ENCODE measurements at regions not wholly inside any gene's neighbourhood (a gene's known extent, or its start where the extent isn't known, plus 50 kb on each side); places are given as distances from the start of the nearest gene placed in this dataset.

- intact Hi-C loops (cut with micrococcal nuclease), result no loop called here
Measured at GRCh38 chr3:72412340-72412956, 435.8 kb downstream of the SHQ1 start.

GRCh38 chr3:72411843-72412242 lies 436.4 kb downstream of the SHQ1 start:
- intact Hi-C loops (cut with micrococcal nuclease), result no loop called here

- intact Hi-C loops (cut with micrococcal nuclease), result no loop called here
Measured at GRCh38 chr3:72411126-72411525, 437.1 kb downstream of the SHQ1 start.

DNA sequence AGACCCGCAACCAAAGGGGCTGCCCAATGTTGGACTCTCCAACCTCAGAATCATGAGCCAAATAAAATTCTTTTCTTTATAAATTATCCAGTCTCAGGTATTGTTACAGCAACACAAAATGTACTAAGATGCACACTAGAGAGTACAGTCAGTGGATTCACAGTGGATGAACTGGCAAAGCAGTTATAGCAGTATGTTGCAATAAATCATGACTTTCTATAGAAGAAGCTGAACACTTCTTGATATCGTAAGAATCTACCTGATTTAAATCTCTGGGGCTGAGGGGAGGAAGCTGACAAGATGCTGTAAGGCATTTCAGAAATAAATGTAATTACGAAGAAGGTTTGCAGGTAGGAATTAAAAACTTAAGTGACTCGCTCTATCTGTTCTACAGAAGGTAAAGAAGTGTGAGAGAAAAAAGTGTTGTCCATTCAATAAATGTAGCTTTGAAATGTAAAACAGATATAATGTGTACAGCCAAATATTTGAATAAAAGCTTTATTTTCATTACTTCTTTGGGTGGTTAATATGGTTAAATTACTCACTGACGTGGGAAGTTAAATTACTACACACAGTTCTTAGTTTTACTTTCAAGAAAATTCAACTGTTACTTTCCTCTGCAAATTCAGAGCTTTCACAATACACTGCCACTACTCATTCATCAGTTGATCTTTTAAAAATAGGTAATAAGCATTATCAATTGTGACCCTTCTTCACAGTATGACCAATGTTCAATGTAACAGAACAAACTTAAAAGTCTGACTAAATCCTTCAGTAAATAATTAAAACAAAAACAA lies 439.1 kb downstream of the SHQ1 start:
- intact Hi-C loops (cut with micrococcal nuclease), result no loop called here

- intact Hi-C loops (cut with micrococcal nuclease), result no loop called here
Measured at GRCh38 chr3:72407766-72408165, 440.5 kb downstream of the SHQ1 start.

DNA sequence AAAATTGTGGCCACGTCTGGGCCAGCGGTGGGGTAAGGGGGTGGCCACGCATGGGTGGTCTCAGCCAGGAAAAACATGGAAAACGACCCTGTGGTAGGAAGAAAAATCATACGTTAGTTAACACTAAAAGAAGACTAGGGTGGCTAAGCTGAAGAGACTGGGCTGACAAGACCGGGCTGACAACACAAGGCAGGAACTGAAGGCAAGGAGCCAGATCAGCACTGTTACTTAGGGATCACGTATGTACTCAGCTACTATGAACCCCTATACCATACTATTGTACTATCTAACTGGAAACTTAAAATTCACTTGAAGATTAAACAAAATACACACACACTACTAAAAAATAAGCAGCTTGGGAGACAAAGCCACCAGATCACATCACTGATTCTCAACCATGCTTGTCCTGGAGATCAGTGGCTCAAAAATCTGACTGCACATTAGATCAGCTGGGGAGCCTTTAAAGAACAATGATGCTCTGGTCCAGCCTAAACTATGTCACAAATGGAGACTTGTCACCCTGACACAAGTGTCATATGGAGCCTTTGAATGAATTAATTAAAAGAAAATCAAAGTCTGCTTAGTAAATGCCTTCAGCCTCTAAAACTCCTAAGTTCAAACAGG lies 442.2 kb downstream of the SHQ1 start:
- intact Hi-C loops (cut with micrococcal nuclease), result no loop called here

- intact Hi-C loops (cut with micrococcal nuclease), result no loop called here
Measured at GRCh38 chr3:72401005-72401545, 447.2 kb downstream of the SHQ1 start.

DNA sequence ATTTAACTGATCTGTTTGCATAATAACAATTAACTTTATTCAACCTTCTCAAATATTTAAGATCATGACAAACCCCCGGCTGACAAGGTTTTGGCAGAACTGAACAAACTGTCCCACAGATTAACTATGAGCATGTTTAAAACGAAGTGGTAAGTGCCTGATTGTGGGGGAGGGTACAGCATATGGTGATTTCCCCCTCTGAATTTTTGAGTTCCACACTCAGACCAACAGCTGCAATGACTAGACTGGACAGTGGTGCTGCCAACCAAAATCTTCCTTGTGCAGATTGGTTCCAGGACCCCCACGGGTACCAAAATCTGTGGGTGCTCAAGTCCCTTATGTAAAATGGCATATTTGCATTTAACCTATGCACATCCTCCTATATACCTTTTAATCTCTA lies 449.5 kb downstream of the SHQ1 start:
- intact Hi-C loops (cut with micrococcal nuclease), result no loop called here

GRCh38 chr3:72397586-72397985 lies 450.7 kb downstream of the SHQ1 start:
- intact Hi-C loops (cut with micrococcal nuclease), result no loop called here

DNA sequence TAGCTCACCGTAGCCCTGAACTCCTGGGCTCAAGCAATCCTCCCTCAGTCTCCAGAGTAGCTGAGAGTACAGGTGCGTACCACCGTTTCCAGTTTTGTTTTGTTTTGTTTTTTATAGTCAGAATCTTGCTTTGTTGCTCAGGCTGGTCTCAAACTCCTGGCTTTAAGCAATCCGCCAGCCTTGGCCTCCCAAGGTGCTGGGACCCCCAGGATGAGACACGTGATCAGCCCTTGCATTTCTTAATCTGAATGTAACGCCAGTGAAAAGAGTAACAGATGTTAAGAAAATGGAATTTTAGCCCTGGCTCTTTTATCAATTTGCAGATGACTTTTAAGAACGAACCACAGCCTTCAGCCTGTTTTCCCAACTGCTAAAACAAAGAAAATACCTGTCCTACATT lies 451.3 kb downstream of the SHQ1 start:
- intact Hi-C loops (cut with micrococcal nuclease), result no loop called here

GRCh38 chr3:72395776-72396311 lies 452.4 kb downstream of the SHQ1 start:
- intact Hi-C loops (cut with micrococcal nuclease), result no loop called here

GRCh38 chr3:72393455-72393854 lies 454.8 kb downstream of the SHQ1 start:
- intact Hi-C loops (cut with micrococcal nuclease), result no loop called here

- intact Hi-C loops (cut with micrococcal nuclease), result no loop called here
Measured at GRCh38 chr3:72391659-72392058, 456.6 kb downstream of the SHQ1 start.

- intact Hi-C loops (cut with micrococcal nuclease), result no loop called here
Measured at GRCh38 chr3:72390841-72391240, 457.4 kb downstream of the SHQ1 start.

DNA sequence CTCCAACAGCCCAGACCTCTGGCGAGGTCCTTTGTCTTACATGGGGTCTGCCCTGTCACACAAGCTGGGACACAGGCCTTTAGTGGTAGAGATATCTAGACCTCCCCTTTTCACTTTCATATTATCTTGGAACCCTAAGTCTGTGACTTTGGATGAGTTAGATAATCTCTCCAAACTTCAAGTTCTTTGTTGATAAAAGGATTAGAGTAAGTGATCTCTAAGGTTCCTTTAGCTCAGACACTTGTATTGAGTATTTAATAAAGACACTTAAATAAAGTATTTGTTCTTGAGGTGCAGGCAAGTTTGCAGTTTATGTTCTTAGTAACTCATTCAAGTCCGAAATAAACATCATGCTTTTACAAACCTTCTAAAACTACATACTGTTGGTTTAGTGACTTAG lies 459.6 kb downstream of the SHQ1 start:
- intact Hi-C loops (cut with micrococcal nuclease), result no loop called here

DNA sequence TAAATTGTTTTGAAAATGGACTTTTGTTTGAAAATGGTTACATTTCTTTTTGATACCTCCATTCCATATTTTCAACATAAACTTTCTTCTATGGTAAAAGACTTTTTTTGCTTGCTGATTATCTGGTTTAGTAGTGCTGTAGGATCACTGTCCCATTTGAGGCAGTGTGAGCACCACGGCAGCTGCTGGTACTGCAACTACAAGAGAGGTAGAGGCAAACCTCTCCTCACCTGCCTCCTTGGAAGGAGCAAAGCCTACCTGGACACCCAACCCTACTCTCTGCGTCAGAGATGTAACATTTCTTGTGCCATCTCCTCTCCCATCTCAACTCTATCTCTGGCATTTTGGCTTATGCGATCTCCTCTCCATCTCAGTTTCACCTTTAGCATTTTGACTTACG lies 460.1 kb downstream of the SHQ1 start:
- intact Hi-C loops (cut with micrococcal nuclease), result no loop called here

DNA sequence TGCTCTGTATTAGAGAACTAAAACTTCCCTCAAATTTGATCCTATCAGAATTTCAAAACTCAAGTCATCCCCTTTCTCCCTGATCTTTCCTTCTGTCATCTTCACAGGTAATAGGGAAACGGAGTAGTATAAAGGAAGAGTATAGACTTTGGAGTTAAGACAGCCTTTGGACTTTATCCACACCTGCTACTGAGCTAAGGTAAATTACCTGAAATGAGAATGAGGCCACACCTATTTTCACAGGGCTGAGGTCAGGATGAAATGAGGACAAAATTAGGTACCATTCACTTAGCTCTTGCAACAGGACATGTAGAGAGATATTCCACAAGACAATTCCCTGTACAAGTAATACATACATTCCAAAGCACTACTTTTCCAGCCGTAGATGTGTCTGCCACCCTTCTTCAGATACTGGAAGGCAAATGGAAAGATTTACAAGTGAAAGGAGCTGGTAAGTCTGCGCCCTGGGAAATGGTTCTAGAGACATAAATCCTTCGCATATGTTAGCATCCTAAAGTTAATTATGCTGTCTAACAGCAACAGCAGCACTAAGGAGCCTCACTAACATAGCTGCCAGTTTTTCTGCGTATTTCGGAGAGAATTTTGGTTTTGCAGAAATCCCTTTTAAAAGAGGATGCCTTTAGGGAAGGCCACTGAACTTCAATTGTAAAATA lies 461.8 kb downstream of the SHQ1 start:
- intact Hi-C loops (cut with micrococcal nuclease), result no loop called here

GRCh38 chr3:72385167-72385566 lies 463.1 kb downstream of the SHQ1 start:
- intact Hi-C loops (cut with micrococcal nuclease), result no loop called here

GRCh38 chr3:72384602-72385001 lies 463.6 kb downstream of the SHQ1 start:
- intact Hi-C loops (cut with micrococcal nuclease), result no loop called here

DNA sequence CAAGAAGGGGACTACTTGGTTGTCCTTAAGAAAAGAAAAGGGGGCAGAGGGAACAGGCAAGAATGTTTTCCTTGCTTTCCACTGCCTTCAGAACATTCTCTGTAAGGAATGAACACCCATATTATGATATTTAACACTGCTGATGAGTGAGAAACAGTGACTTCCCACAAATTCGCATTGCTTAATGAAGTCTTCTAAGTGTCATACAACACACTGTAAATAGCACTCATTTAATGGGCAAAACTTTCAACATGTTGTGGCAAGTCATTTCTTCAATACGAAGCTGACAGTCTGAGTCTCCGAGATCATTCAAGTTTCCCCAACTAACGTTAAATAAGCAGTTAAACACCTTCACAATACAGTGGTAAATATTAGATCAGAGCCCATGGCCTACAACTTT lies 464.4 kb downstream of the SHQ1 start:
- intact Hi-C loops (cut with micrococcal nuclease), result no loop called here

GRCh38 chr3:72383230-72383629 lies 465.0 kb downstream of the SHQ1 start:
- intact Hi-C loops (cut with micrococcal nuclease), result no loop called here

DNA sequence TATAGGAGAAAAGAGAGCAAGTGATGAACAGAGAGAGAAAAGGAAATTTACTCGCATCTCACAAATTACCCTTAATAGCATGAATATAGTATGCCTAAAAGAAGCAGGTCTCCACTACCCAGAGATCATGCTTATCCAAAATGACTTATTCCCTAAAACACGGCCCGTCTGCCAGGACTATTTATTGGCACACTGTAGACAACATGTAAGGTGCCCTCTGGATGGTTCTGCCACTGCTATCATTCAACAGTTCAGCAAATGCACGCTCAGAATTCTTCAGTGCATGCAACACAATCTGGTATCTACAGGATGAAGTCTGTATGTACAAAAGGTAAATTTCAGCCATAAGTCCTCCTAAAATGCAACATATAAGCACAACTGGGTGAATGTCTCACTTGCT lies 465.8 kb downstream of the SHQ1 start:
- intact Hi-C loops (cut with micrococcal nuclease), result no loop called here

All from T-helper 1 cell treated with Interleukin-12 subunit alpha and Interleukin-12 subunit beta and Interleukin-4 antibody, amounts not matched to agents 30 ng/mL and 1 ng/mL, for 36 hours (primary cell).